GM18858 (cell line): ENCODE measurements at regions not wholly inside any gene's neighbourhood (a gene's known extent, or its start where the extent isn't known, plus 50 kb on each side); places are given as distances from the start of the nearest gene placed in this dataset.
"Not testable (repeated sequence)": the region's sequence is repeated elsewhere in the genome, so short reads cannot be mapped to it uniquely, and the experiment has no call there.

Source experiments
- ATAC-seq: cut with Tn5 transposase; IDR thresholded peaks from one replicate; pipeline ENCODE4 v1.9.1; 2021; ENCODE audit not compliant: unreplicated experiment

GRCh38 chr5:17081142-17081541 lies 136.3 kb upstream of the BASP1 start:
- ATAC-seq: no peak

GRCh38 chr5:17083276-17083675 lies 134.2 kb upstream of the BASP1 start:
- not testable (repeated sequence) for ATAC-seq

GRCh38 chr5:17087035-17087434 lies 130.4 kb upstream of the BASP1 start:
- ATAC-seq: no peak

GRCh38 chr5:17088051-17088450 lies 129.4 kb upstream of the BASP1 start:
- ATAC-seq: no peak

- no peak for ATAC-seq
These were observed 128.4 kb upstream of the BASP1 start for GRCh38 chr5:17089001-17089400.

- no peak for ATAC-seq
These were observed 127.7 kb upstream of the BASP1 start for GRCh38 chr5:17089690-17090089.

GRCh38 chr5:17090839-17091238 lies 126.6 kb upstream of the BASP1 start:
- no peak for ATAC-seq

GRCh38 chr5:17094830-17095229 lies 122.6 kb upstream of the BASP1 start:
- ATAC-seq: no peak

- no peak for ATAC-seq
These were observed 120.3 kb upstream of the BASP1 start for GRCh38 chr5:17096952-17097695.

- no peak for ATAC-seq
These were observed 117.5 kb upstream of the BASP1 start for GRCh38 chr5:17099946-17100345.

GRCh38 chr5:17103461-17103860 lies 114.0 kb upstream of the BASP1 start:
- no peak for ATAC-seq

- no peak for ATAC-seq
These were observed 111.5 kb upstream of the BASP1 start for GRCh38 chr5:17105744-17106418.

GRCh38 chr5:17106521-17106920 lies 110.9 kb upstream of the BASP1 start:
- ATAC-seq: no peak

GRCh38 chr5:17112091-17112716 lies 105.2 kb upstream of the BASP1 start:
- ATAC-seq: not testable (repeated sequence)

GRCh38 chr5:17113174-17113958 lies 104.1 kb upstream of the BASP1 start:
- no peak for ATAC-seq

- no peak for ATAC-seq
These were observed 103.2 kb upstream of the BASP1 start for GRCh38 chr5:17114233-17114632.

- ATAC-seq: no peak
These were observed 102.5 kb upstream of the BASP1 start for GRCh38 chr5:17114715-17115599.

GRCh38 chr5:17115855-17116254 lies 101.6 kb upstream of the BASP1 start:
- ATAC-seq: no peak

GRCh38 chr5:17118631-17119030 lies 98.8 kb upstream of the BASP1 start:
- ATAC-seq: no peak

GRCh38 chr5:17120209-17120608 lies 97.2 kb upstream of the BASP1 start:
- no peak for ATAC-seq
